Chondrocyte (in vitro differentiated cells): ENCODE measurements at regions not wholly inside any gene's neighbourhood (a gene's known extent, or its start where the extent isn't known, plus 50 kb on each side); places are given as distances from the start of the nearest gene placed in this dataset.

Source experiments
- DNase-seq: peaks from one replicate; pipeline ENCODE4 v3.0.0; 2021; ENCODE audit warnings: mixed read lengths, low spot score
- H3K27ac Mint-ChIP-seq: one replicate; pipeline ENCODE4 v1.8.0; 2021; ENCODE audit warnings: mild to moderate bottlenecking, moderate library complexity, mixed read lengths; ENCODE audit not compliant: unreplicated experiment
- H3K27me3 Mint-ChIP-seq: 2 replicates; pipeline ENCODE4 v1.8.0; 2021; ENCODE audit warnings: low read depth, mixed read lengths
- H3K36me3 Mint-ChIP-seq: 2 replicates; pipeline ENCODE4 v1.8.0; 2021; ENCODE audit warnings: low read depth, mixed read lengths
- H3K4me1 Mint-ChIP-seq: 2 replicates; pipeline ENCODE4 v1.8.0; 2021; ENCODE audit warnings: low read depth, mild to moderate bottlenecking, mixed read lengths
- H3K4me3 Mint-ChIP-seq: one replicate; pipeline ENCODE4 v1.8.0; 2021; ENCODE audit warnings: mild to moderate bottlenecking, moderate library complexity, mixed read lengths; ENCODE audit not compliant: unreplicated experiment
- H3K9me3 Mint-ChIP-seq: 2 replicates; pipeline ENCODE4 v1.8.0; 2021; ENCODE audit warnings: low read depth, mixed read lengths
- TF ChIP-seq, protein P1 (sequence below): fragments of 200-600 bp; sonication (generic); IDR thresholded peaks from 2 replicates; pipeline ENCODE4 v1.5.0; 2021; ENCODE audit warnings: antibody characterized with exemption, mild to moderate bottlenecking, moderate library complexity

DNA sequence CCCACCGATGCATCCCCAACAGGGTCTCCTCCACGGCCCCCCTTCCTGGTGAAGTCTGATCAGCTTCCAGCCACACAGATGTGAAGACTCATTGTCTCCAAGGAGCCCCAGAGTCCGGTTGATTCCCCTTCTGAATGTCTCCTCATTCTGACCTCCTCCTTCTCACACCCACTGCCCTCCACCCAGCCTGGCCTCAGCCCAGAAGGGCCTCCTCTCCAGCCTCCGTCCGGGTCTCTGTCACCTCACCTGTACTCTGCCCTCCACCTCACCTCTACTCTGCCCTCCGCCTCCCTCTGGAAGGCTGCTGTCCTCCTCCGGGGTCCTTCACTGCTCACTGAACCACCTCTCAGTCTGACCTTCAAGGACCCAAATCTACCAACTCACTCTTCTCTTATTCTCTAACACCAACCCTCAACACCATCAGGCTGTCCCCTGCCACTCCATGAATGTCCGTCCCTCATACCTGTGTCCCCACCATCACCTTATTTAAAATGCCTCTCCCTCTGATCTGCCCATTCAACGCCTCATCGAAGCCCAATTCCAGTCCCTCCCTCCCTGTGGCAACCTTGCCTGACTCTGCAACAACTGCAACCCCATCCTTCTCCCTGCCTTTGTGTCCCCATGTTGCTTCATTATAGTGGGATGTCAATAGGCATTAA lies 201.2 kb downstream of the TOMM20 start:
- TF ChIP-seq, protein P1, sequence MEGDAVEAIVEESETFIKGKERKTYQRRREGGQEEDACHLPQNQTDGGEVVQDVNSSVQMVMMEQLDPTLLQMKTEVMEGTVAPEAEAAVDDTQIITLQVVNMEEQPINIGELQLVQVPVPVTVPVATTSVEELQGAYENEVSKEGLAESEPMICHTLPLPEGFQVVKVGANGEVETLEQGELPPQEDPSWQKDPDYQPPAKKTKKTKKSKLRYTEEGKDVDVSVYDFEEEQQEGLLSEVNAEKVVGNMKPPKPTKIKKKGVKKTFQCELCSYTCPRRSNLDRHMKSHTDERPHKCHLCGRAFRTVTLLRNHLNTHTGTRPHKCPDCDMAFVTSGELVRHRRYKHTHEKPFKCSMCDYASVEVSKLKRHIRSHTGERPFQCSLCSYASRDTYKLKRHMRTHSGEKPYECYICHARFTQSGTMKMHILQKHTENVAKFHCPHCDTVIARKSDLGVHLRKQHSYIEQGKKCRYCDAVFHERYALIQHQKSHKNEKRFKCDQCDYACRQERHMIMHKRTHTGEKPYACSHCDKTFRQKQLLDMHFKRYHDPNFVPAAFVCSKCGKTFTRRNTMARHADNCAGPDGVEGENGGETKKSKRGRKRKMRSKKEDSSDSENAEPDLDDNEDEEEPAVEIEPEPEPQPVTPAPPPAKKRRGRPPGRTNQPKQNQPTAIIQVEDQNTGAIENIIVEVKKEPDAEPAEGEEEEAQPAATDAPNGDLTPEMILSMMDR: no peak
- Mint-ChIP-seq H3K27me3 (no peaks in the 10 kb centered on the region), H3K4me3 (no peak overlapping the region), H3K4me1 (peaks cover 40% of the 10 kb centered on the region), H3K36me3 (no peaks in the 10 kb centered on the region), H3K9me3 (no peaks in the 10 kb centered on the region), H3K27ac (peak overlapping the region; percentile 57)
- DNase-seq: no peak

DNA sequence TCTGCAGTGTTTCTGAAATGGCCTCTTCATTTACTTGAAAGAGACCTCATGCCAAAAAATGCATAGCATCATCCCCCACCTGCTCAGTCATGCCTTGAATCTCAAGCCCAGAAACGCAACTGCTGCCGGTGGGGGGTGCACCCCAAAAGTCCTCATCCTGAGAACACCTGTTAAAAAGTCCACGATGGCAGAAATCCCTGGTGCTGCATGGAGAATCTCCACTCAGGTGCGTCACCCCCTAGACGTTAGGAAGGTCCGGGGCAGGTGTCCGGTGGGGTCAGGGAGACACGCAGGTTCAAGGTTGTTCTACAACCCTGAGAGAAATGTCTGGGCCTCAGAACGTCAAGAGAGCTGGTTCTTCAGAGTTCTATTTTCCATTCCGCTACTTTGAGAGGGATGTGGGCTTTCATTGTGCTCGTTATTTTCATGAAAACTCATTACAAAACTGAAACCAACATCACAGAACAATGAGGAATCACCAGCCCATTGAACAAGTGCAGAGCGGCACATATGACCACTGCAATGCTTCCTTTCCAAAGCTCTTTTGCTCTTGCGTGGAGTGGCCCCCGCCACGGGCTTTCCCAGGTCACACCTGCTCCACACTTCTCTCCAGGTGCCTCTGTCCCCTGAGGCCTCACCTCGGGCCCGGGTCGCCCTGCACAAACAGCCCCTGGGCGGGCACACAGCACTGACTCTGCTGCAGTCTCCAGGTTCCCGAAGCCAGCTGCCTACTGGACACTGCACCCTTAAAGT lies 201.9 kb downstream of the TOMM20 start:
- no peak overlapping the region for H3K4me3 Mint-ChIP-seq
- no peak for DNase-seq
- H3K36me3 Mint-ChIP-seq: no peaks in the 10 kb centered on the region
- no peaks in the 10 kb centered on the region for H3K27me3 Mint-ChIP-seq
- TF ChIP-seq, protein P1: no peak
- H3K4me1 Mint-ChIP-seq: peaks cover 45% of the 10 kb centered on the region
- H3K9me3 Mint-ChIP-seq: no peaks in the 10 kb centered on the region
- H3K27ac Mint-ChIP-seq: peak overlapping the region; percentile 96

DNA sequence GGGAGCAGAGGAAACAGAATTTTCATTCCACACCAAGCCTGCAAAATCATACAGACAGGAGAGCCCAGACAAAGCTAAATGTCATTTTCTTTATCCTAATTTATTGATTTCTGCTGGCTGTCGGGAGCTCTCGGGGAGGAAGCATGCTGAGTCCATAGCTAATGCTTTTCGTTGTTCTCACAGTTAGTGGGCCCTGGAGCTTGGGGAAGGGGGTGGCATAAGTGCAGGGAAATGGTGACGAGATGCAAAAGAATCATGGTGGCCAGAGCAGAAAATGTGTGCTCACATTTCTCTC lies 202.4 kb downstream of the TOMM20 start:
- Mint-ChIP-seq H3K4me3 (peak overlapping the region; percentile 53), H3K4me1 (peaks cover 50% of the 10 kb centered on the region), H3K27ac (peak overlapping the region; percentile 96), H3K9me3 (no peaks in the 10 kb centered on the region), H3K36me3 (no peaks in the 10 kb centered on the region), H3K27me3 (no peaks in the 10 kb centered on the region)
- no peak for DNase-seq
- TF ChIP-seq, protein P1: no peak

DNA sequence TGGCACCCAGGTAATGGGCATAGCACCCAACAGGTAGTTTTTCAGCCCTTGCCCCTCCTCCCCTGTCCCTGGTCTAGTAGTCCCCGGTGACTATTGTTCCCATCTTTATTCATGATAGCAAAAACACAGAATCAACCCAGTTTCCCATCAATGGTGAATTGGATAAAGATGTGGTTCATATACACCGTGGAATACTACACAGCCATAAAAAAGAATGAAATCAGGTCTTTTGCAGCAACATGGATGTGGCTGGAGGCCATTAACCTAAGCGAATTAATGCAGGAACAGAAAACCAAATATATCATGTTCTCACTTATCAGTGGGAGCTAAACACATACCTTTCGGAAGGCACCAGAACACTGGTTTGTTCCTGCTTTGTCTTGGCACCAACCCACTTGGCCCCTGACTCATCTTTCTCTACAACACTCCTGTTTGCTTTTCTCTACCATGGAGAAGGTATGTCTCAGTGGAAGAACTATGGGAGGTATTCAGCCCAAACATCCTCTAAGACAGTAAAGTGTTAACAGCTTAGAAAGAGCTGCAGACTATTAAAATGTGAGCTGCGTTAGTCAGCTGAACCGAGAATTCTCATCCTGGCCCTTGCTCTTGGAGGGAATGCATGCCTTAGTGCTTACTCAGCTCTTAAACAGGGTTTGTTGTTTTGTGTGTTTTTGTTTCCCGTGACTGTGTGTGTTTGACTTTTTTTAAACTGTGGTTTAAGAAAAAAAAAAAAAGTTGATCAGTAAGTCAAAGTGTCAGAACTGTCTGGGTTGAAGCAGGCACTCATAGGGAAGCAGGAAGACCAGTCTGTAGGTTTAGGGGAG lies 203.0 kb downstream of the TOMM20 start:
- no peaks in the 10 kb centered on the region for H3K36me3 Mint-ChIP-seq
- H3K9me3 Mint-ChIP-seq: no peaks in the 10 kb centered on the region
- peaks cover 54% of the 10 kb centered on the region for H3K4me1 Mint-ChIP-seq
- no peaks in the 10 kb centered on the region for H3K27me3 Mint-ChIP-seq
- peak overlapping the region; percentile 53 for H3K4me3 Mint-ChIP-seq
- peak overlapping the region; percentile 96 for H3K27ac Mint-ChIP-seq
- TF ChIP-seq, protein P1: peak; percentile 9
- no peak for DNase-seq
